OCI-LY7 (cell line): ENCODE measurements at regions not wholly inside any gene's neighbourhood (a gene's known extent, or its start where the extent isn't known, plus 50 kb on each side); places are given as distances from the start of the nearest gene placed in this dataset.

Experiments used
- BruUV-seq: library from RNA; stranded (reverse); fragments of 400-500 nt; replicated peaks from 2 replicates; lab custom pipeline; 2021; lab: Mats Ljungman, UMichigan
- CTCF ChIA-PET: fragments of 300-600 bp; sonication (Branson Sonifier 250); formaldehyde crosslinking; loops from one replicate; lab custom pipeline; 2022; ENCODE audit warnings: antibody characterized with exemption; ENCODE audit not compliant: unreplicated experiment; lab: Charles Lee
- POLR2A ChIA-PET: fragments of 300-600 bp; sonication (Branson Sonifier 250); formaldehyde crosslinking; loops from one replicate; lab custom pipeline; 2022; ENCODE audit warnings: antibody characterized with exemption; lab: Charles Lee
- DNase-seq: peaks from one replicate; pipeline ENCODE4 v3.0.0-alpha.2; 2015; ENCODE audit warnings: low spot score
- H2AFZ ChIP-seq: fragments of 200-600 bp; sonication (generic), shearing (Covaris generic); 2 replicates; pipeline ENCODE4 v1.6.1; 2014; ENCODE audit warnings: mild to moderate bottlenecking, antibody characterized with exemption, low read length, moderate library complexity
- H3K27ac ChIP-seq: fragments of 200-600 bp; sonication (generic); 2 replicates; pipeline ENCODE4 v1.5.1; 2014; ENCODE audit warnings: mixed run types, low read depth, mild to moderate bottlenecking, moderate library complexity, low read length, inconsistent platforms; ENCODE audit not compliant: poor library complexity, severe bottlenecking
- H3K36me3 ChIP-seq: fragments of 200-600 bp; sonication (generic); 2 replicates; pipeline ENCODE4 v1.6.1; 2014; ENCODE audit warnings: mild to moderate bottlenecking, antibody characterized with exemption, low read length, moderate library complexity, mixed read lengths; ENCODE audit not compliant: insufficient read depth
- H3K4me1 ChIP-seq: fragments of 200-600 bp; sonication (generic); 2 replicates; pipeline ENCODE4 v1.5.1; 2014; ENCODE audit warnings: mild to moderate bottlenecking, low read length; ENCODE audit not compliant: insufficient read depth, poor library complexity, severe bottlenecking
- H3K4me2 ChIP-seq: fragments of 200-600 bp; sonication (generic); 2 replicates; pipeline ENCODE4 v1.6.1; 2014; ENCODE audit warnings: mild to moderate bottlenecking, low read length
- H3K4me3 ChIP-seq: fragments of 200-600 bp; sonication (generic); 2 replicates; pipeline ENCODE4 v1.5.1; 2014; ENCODE audit warnings: mild to moderate bottlenecking, low read depth, low read length; ENCODE audit not compliant: poor library complexity, severe bottlenecking
- H3K79me2 ChIP-seq: fragments of 200-600 bp; sonication (generic); 2 replicates; pipeline ENCODE4 v1.6.1; 2016; ENCODE audit warnings: low read depth, mild to moderate bottlenecking, low read length, moderate library complexity, mixed read lengths; ENCODE audit not compliant: insufficient read depth
- H3K9me2 ChIP-seq: fragments of 200-600 bp; sonication (generic); 2 replicates; pipeline ENCODE4 v1.6.1; 2016; ENCODE audit warnings: mild to moderate bottlenecking, low read length, mixed read lengths; ENCODE audit not compliant: insufficient read depth
- H3K9me3 ChIP-seq: fragments of 200-600 bp; sonication (generic); 2 replicates; pipeline ENCODE4 v1.6.1; 2014; ENCODE audit warnings: mild to moderate bottlenecking, mixed run types, low read length, mixed read lengths
- H4K20me1 ChIP-seq: fragments of 200-600 bp; sonication (generic); 2 replicates; pipeline ENCODE4 v1.6.1; 2014; ENCODE audit warnings: mild to moderate bottlenecking, antibody characterized with exemption, low read length, moderate library complexity, mixed read lengths; ENCODE audit not compliant: insufficient read depth
- CTCF ChIP-seq: fragments of 200-600 bp; sonication (generic); conservative IDR thresholded peaks from 2 replicates; pipeline ENCODE4 v1.5.1; 2014; ENCODE audit warnings: mild to moderate bottlenecking, antibody characterized with exemption, low read length, moderate library complexity, mixed read lengths
- EZH2phosphoT487 ChIP-seq: fragments of 200-600 bp; sonication (generic); IDR thresholded peaks from 2 replicates; pipeline ENCODE4 v1.6.1; 2018; ENCODE audit warnings: low read depth, borderline replicate concordance, mild to moderate bottlenecking, mixed run types, antibody characterized with exemption, low read length, moderate library complexity, mixed read lengths
- intact Hi-C: fragments of 100-400 bp; cut with micrococcal nuclease; formaldehyde crosslinking; loops from one replicate; pipeline ENCODE4 v1.10.0; 2022; ENCODE audit not compliant: unreplicated experiment

GRCh38 chr5:26553079-26553478 is 485.3 kb downstream of the CDH9 start:
- no peaks in the 10 kb centered on the region for H3K9me2 ChIP-seq
- no peaks in the 10 kb centered on the region for H3K79me2 ChIP-seq
- intact Hi-C loops: no loop called here
- no peaks in the 10 kb centered on the region for H3K36me3 ChIP-seq
- H4K20me1 ChIP-seq: no peaks in the 10 kb centered on the region
- H3K4me2 ChIP-seq: no peak overlapping the region
- H3K27ac ChIP-seq: no peak overlapping the region
- no TSS peak for BruUV-seq
- no peak overlapping the region for H2AFZ ChIP-seq
- no peak for TF ChIP-seq EZH2phosphoT487
- no peak for TF ChIP-seq CTCF
- no peak overlapping the region for H3K4me3 ChIP-seq
- POLR2A ChIA-PET: no interaction called here
- CTCF ChIA-PET: no interaction called here
- no peaks in the 10 kb centered on the region for H3K4me1 ChIP-seq
- no peaks in the 10 kb centered on the region for H3K9me3 ChIP-seq
- DNase-seq: no peak

- no peaks in the 10 kb centered on the region for H3K4me1 ChIP-seq
- H3K4me3 ChIP-seq: no peak overlapping the region
- H3K79me2 ChIP-seq: no peaks in the 10 kb centered on the region
- CTCF ChIA-PET: no interaction called here
- H3K9me3 ChIP-seq: peaks cover 11% of the 10 kb centered on the region; the same call in 1 of the 2 replicates
- BruUV-seq: no TSS peak
- no peak overlapping the region for H2AFZ ChIP-seq
- H3K36me3 ChIP-seq: no peaks in the 10 kb centered on the region
- H3K27ac ChIP-seq: no peak overlapping the region
- TF ChIP-seq CTCF (no peak), EZH2phosphoT487 (no peak)
- DNase-seq: no peak
- H4K20me1 ChIP-seq: no peaks in the 10 kb centered on the region
- no peaks in the 10 kb centered on the region for H3K9me2 ChIP-seq
- POLR2A ChIA-PET: no interaction called here
- H3K4me2 ChIP-seq: no peak overlapping the region
- intact Hi-C loops: no loop called here
Measured at GRCh38 chr5:26543987-26544386, 494.4 kb downstream of the CDH9 start.

- TF ChIP-seq EZH2phosphoT487 (no peak), CTCF (no peak)
- Histone ChIP-seq H4K20me1 (no peaks in the 10 kb centered on the region), H3K79me2 (no peaks in the 10 kb centered on the region), H3K9me2 (no peaks in the 10 kb centered on the region), H3K4me2 (no peak overlapping the region), H3K27ac (no peak overlapping the region), H2AFZ (no peak overlapping the region), H3K4me1 (no peaks in the 10 kb centered on the region), H3K9me3 (peaks cover 4% of the 10 kb centered on the region; the same call in 1 of the 2 replicates), H3K4me3 (no peak overlapping the region), H3K36me3 (no peaks in the 10 kb centered on the region)
- CTCF ChIA-PET: no interaction called here
- POLR2A ChIA-PET: no interaction called here
- no peak for DNase-seq
- intact Hi-C loops: no loop called here
- BruUV-seq: no TSS peak
Measured at GRCh38 chr5:26538226-26538625, 500.2 kb downstream of the CDH9 start.
